ENCODE measurements at regions not wholly inside any gene's neighbourhood (a gene's known extent, or its start where the extent isn't known, plus 50 kb on each side); places are given as distances from the start of the nearest gene placed in this dataset.

- no peak overlapping the region for H3K27ac ChIP-seq
- peaks cover 0 to 21% (median 0%) of the 10 kb centered on the region in 4 donors for H3K4me1 ChIP-seq
- no peak for DNase-seq
- no peaks in the 10 kb centered on the region for H3K36me3 ChIP-seq
- no peaks in the 10 kb centered on the region for H3K27me3 ChIP-seq
- no peaks in the 10 kb centered on the region for H3K9me3 ChIP-seq
- intact Hi-C loops (cut with DNase I; ENCODE audit: low total_unique reads) = no loop called here
- no peak overlapping the region for H3K4me3 ChIP-seq
- TF ChIP-seq CTCF (IDR thresholded peaks at IDR 0.05) = no peak
Observed at GRCh38 chr7:16350634-16351033, 70.7 kb downstream of the CRPPA start.

DNA sequence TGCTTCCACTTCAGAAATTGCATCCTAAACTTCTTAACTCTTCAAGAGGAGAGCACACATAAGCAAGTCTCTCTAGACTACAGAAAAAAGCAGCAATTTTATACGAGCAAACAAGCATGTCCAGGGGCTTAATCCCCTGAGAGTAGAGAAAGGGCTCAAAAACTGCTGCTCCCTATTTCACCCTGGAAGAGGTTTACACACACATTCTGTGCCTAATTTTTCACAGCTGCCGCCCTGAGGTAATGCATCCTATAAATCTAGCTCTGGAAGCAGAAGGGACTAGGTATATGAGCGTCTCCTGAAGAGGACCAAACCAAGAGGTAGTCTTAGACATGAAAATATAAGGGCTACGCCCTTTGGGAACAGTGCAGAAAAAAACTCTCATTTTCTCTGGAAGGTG lies 73.1 kb downstream of the CRPPA start:
- no peak for TF ChIP-seq CTCF (IDR thresholded peaks at IDR 0.05)
- H3K4me3 ChIP-seq = no peak overlapping the region
- H3K36me3 ChIP-seq = no peaks in the 10 kb centered on the region
- peaks cover 0 to 21% (median 0%) of the 10 kb centered on the region in 4 donors for H3K4me1 ChIP-seq
- no peak for DNase-seq
- no peaks in the 10 kb centered on the region for H3K27me3 ChIP-seq
- no peaks in the 10 kb centered on the region for H3K9me3 ChIP-seq
- intact Hi-C loops (cut with DNase I; ENCODE audit: low total_unique reads) = no loop called here
- H3K27ac ChIP-seq = no peak overlapping the region

- Histone ChIP-seq H3K9me3 (no peaks in the 10 kb centered on the region), H3K4me1 (peaks cover 0 to 21% (median 0%) of the 10 kb centered on the region in 4 donors), H3K36me3 (no peaks in the 10 kb centered on the region), H3K27me3 (no peaks in the 10 kb centered on the region), H3K27ac (no peak overlapping the region), H3K4me3 (no peak overlapping the region)
- intact Hi-C loops (cut with DNase I; ENCODE audit: low total_unique reads) = no loop called here
- DNase-seq = no peak
- TF ChIP-seq CTCF (IDR thresholded peaks at IDR 0.05) = no peak
Observed at GRCh38 chr7:16347827-16348192, 73.5 kb downstream of the CRPPA start.

- Histone ChIP-seq H3K4me3 (no peak overlapping the region), H3K36me3 (no peaks in the 10 kb centered on the region), H3K9me3 (no peaks in the 10 kb centered on the region), H3K27ac (no peak overlapping the region), H3K27me3 (no peaks in the 10 kb centered on the region), H3K4me1 (peaks cover 0 to 21% (median 0%) of the 10 kb centered on the region in 4 donors)
- intact Hi-C loops (cut with DNase I; ENCODE audit: low total_unique reads) = no loop called here
- no peak for DNase-seq
- TF ChIP-seq CTCF (IDR thresholded peaks at IDR 0.05) = no peak
Observed at GRCh38 chr7:16347066-16347826, 74.1 kb downstream of the CRPPA start.

- peaks cover 0 to 21% (median 0%) of the 10 kb centered on the region in 4 donors for H3K4me1 ChIP-seq
- no peaks in the 10 kb centered on the region for H3K36me3 ChIP-seq
- intact Hi-C loops (cut with DNase I; ENCODE audit: low total_unique reads) = no loop called here
- no peak overlapping the region for H3K4me3 ChIP-seq
- no peak for DNase-seq
- no peaks in the 10 kb centered on the region for H3K9me3 ChIP-seq
- H3K27ac ChIP-seq = no peak overlapping the region
- TF ChIP-seq CTCF (IDR thresholded peaks at IDR 0.05) = no peak
- H3K27me3 ChIP-seq = no peaks in the 10 kb centered on the region
Observed at GRCh38 chr7:16345979-16346958, 75.1 kb downstream of the CRPPA start.

All from tibial artery (tissue), 4 donors.